Stomach (tissue), 4 donors: ENCODE measurements at regions not wholly inside any gene's neighbourhood (a gene's known extent, or its start where the extent isn't known, plus 50 kb on each side); places are given as distances from the start of the nearest gene placed in this dataset.

ENCODE experiments used
- CTCF ChIP-seq, 7 experiments: fragments of 450-650 bp in 4 of 7; fragments of 200-600 bp in 3 of 7; sonication (generic) in 3 of 7; IDR thresholded peaks; one replicate each; pipeline ENCODE4 v1.5.1; 2016 to 2019; ENCODE audit warnings: antibody characterized with exemption in 7 of 7, control low read depth in 2 of 7, mild to moderate bottlenecking in 1 of 7
- EP300 ChIP-seq: sonication (generic); formaldehyde crosslinking; IDR thresholded peaks from one replicate; pipeline ENCODE4 v1.6.1; 2017; ENCODE audit warnings: antibody characterized with exemption
- POLR2A ChIP-seq, 4 donors: fragments of 450-650 bp; IDR thresholded peaks; one replicate each; pipeline ENCODE4 v1.6.1; 2016; ENCODE audit warnings: antibody characterized with exemption in 4 of 4, control low read depth in 2 of 4, mild to moderate bottlenecking in 1 of 4, moderate library complexity in 1 of 4
- POLR2AphosphoS5 ChIP-seq, 3 donors: sonication (generic); formaldehyde crosslinking; IDR thresholded peaks; one replicate each; pipeline ENCODE4 v1.6.1; 2016; ENCODE audit warnings: antibody characterized with exemption in 3 of 3

GRCh38 chr13:104869501-104869900 is 1666.0 kb downstream of the EFNB2 start:
- TF ChIP-seq CTCF (IDR thresholded peaks at IDR 0.05) (no peak), EP300 (no peak), POLR2A (IDR thresholded peaks at IDR 0.05) (no peak), POLR2AphosphoS5 (IDR thresholded peaks at IDR 0.05) (no peak)
